GM21529 (cell line): ENCODE measurements at regions not wholly inside any gene's neighbourhood (a gene's known extent, or its start where the extent isn't known, plus 50 kb on each side); places are given as distances from the start of the nearest gene placed in this dataset.
"Not testable (repeated sequence)": the region's sequence is repeated elsewhere in the genome, so short reads cannot be mapped to it uniquely, and the experiment has no call there.

ENCODE experiments used
- ATAC-seq: cut with Tn5 transposase; IDR thresholded peaks from one replicate; pipeline ENCODE4 v1.9.1; 2021; ENCODE audit not compliant: unreplicated experiment

GRCh38 chr3:176093892-176094291 is 1103.4 kb downstream of the TBL1XR1 start:
- ATAC-seq, result not testable (repeated sequence)

GRCh38 chr3:176090727-176091126 is 1106.6 kb downstream of the TBL1XR1 start:
- ATAC-seq, result no peak

GRCh38 chr3:176088962-176089383 is 1108.3 kb downstream of the TBL1XR1 start:
- ATAC-seq, result no peak

- ATAC-seq, result no peak
These were observed 1110.1 kb downstream of the TBL1XR1 start for GRCh38 chr3:176087066-176087697.

GRCh38 chr3:176079785-176080184 is 1117.5 kb downstream of the TBL1XR1 start:
- ATAC-seq, result no peak

- ATAC-seq, result no peak
These were observed 1118.4 kb downstream of the TBL1XR1 start for GRCh38 chr3:176078906-176079305.

GRCh38 chr3:176075491-176075890 is 1121.8 kb downstream of the TBL1XR1 start:
- ATAC-seq, result no peak

GRCh38 chr3:176075046-176075445 is 1122.2 kb downstream of the TBL1XR1 start:
- no peak for ATAC-seq

- ATAC-seq, result no peak
These were observed 1123.2 kb downstream of the TBL1XR1 start for GRCh38 chr3:176074096-176074495.

- no peak for ATAC-seq
These were observed 1125.3 kb downstream of the TBL1XR1 start for GRCh38 chr3:176071943-176072342.

GRCh38 chr3:176068750-176069149 is 1128.5 kb downstream of the TBL1XR1 start:
- no peak for ATAC-seq

- ATAC-seq, result no peak
These were observed 1138.4 kb downstream of the TBL1XR1 start for GRCh38 chr3:176058856-176059255.

GRCh38 chr3:176055836-176056235 is 1141.4 kb downstream of the TBL1XR1 start:
- no peak for ATAC-seq

GRCh38 chr3:176051766-176052165 is 1145.5 kb downstream of the TBL1XR1 start:
- no peak for ATAC-seq

- ATAC-seq, result no peak
These were observed 1150.6 kb downstream of the TBL1XR1 start for GRCh38 chr3:176046703-176047102.

- no peak for ATAC-seq
These were observed 1155.5 kb downstream of the TBL1XR1 start for GRCh38 chr3:176041812-176042211.

- ATAC-seq, result no peak
These were observed 1156.1 kb downstream of the TBL1XR1 start for GRCh38 chr3:176041185-176041584.

GRCh38 chr3:176037636-176038035 is 1159.6 kb downstream of the TBL1XR1 start:
- ATAC-seq, result no peak

- no peak for ATAC-seq
These were observed 1165.2 kb downstream of the TBL1XR1 start for GRCh38 chr3:176032043-176032442.

- ATAC-seq, result not testable (repeated sequence)
These were observed 1157.1 kb downstream of the NAALADL2 start for GRCh38 chr3:176016203-176016602.

GRCh38 chr3:176015228-176015627 is 1156.1 kb downstream of the NAALADL2 start:
- not testable (repeated sequence) for ATAC-seq

GRCh38 chr3:176009256-176009655 is 1150.1 kb downstream of the NAALADL2 start:
- ATAC-seq, result no peak

GRCh38 chr3:176005564-176005963 is 1146.4 kb downstream of the NAALADL2 start:
- ATAC-seq, result no peak
